LNCAP (cell line): ENCODE measurements at regions not wholly inside any gene's neighbourhood (a gene's known extent, or its start where the extent isn't known, plus 50 kb on each side); places are given as distances from the start of the nearest gene placed in this dataset.

Experiments
- CTCF ChIP-seq: fragments of 450-650 bp; IDR thresholded peaks from 2 replicates; pipeline ENCODE4 v1.5.1; 2017; ENCODE audit warnings: mild to moderate bottlenecking

- TF ChIP-seq CTCF = no peak
Measured at GRCh38 chr10:10313149-10313835, 704.4 kb upstream of the CELF2 start.

- TF ChIP-seq CTCF = no peak
Measured at GRCh38 chr10:10314626-10315025, 703.0 kb upstream of the CELF2 start.

GRCh38 chr10:10315989-10316388, 701.7 kb upstream of the CELF2 start:
- TF ChIP-seq CTCF = no peak

- TF ChIP-seq CTCF = no peak
Measured at GRCh38 chr10:10317151-10317550, 700.5 kb upstream of the CELF2 start.

GRCh38 chr10:10318856-10319255, 698.8 kb upstream of the CELF2 start:
- TF ChIP-seq CTCF = no peak

DNA sequence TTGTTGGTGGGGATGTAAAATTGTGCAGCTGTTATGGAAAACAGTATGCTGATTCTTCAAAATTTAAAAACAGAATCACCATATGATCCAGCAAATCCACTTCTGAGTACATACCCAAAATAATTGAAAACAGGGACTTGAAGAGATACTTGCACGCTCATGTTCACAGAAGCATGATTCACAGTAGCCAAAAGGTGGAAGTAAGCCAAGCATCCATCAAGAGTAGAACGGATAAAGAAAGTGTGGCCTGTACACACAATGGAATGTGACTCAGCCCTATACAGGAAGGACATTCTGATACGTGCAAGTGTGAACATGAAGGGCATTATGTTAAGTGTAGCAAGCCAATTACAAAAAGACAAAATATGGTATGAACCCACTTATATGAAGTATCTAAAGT, 696.7 kb upstream of the CELF2 start:
- TF ChIP-seq CTCF = no peak

GRCh38 chr10:10326116-10326515, 691.6 kb upstream of the CELF2 start:
- no peak for TF ChIP-seq CTCF

GRCh38 chr10:10327934-10328333, 689.7 kb upstream of the CELF2 start:
- TF ChIP-seq CTCF = no peak
